ENCODE measurements at regions not wholly inside any gene's neighbourhood (a gene's known extent, or its start where the extent isn't known, plus 50 kb on each side); places are given as distances from the start of the nearest gene placed in this dataset.
A peak's percentile ranks its signal among the peaks of the same experiment; 100 is the strongest.

GRCh38 chr13:76383676-76384461 lies 502.3 kb downstream of the KCTD12 start:
- TF ChIP-seq POLR2A (IDR thresholded peaks at IDR 0.05; ENCODE audit: low read depth) (no peak), CTCF (IDR thresholded peaks at IDR 0.05) (no peak), EP300 (IDR thresholded peaks at IDR 0.05) (no peak), POLR2AphosphoS5 (IDR thresholded peaks at IDR 0.05) (peak; percentile 37 to 76)
